Superior temporal gyrus (tissue), 1 donor: ENCODE measurements at regions not wholly inside any gene's neighbourhood (a gene's known extent, or its start where the extent isn't known, plus 50 kb on each side); places are given as distances from the start of the nearest gene placed in this dataset.

Experiments used
- DNase-seq: peaks from one replicate; pipeline ENCODE4 v3.0.0-alpha.2; 2016; ENCODE audit errors: extremely low spot score

DNA sequence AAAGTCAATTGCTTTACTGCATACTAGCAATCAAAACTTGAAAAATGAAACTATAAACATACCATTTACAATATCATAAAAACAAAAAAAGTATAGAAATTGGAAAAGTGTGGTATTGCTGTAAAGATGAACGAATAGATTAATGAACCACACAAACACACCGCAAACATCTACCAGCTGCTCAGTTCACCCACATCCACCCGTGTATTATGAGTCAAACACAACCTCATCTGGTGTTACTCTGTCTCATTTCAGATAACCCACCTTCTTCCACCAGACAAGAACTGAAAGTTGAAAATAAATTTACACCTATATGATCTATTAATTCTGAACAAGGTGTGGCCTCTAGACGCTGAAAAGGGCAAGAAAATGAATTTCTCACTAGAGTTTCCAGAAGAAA, 53.3 kb downstream of the BLID start:
- DNase-seq, result no peak

GRCh38 chr11:122059565-122059964, 56.5 kb downstream of the BLID start:
- no peak for DNase-seq

DNA sequence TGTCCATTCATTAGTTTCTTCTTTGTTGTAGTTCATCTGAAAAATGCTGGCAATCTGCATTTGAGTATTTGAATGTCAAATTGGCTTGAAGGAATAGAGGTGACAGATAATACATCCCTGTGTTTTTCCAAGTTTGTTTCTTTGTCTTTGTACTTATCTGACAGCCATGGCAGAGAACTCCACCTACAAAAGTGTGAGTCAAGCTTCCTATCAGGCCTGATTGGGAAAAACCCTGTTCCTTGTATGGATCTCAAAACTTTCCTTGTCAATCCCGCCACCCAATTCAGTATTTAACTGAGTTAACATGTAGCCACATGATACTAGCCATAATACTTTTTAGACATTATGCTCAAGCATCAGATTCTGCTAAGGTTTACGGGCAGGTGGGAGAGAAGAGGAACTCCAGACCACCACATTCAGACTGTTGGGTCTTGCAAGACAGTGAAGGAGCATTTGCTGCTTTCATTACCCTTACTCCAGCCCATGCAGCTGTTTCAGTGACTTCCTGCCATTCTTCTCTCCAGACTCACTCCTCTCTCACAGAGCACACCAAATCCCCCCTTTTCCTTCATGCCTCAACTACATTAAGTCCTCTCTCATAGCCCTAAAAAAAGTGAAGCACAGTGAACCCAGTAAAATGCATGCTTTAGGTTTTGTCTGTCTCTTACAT, 65.9 kb downstream of the BLID start:
- no peak for DNase-seq

GRCh38 chr11:122048401-122048800, 67.6 kb downstream of the BLID start:
- DNase-seq, result no peak

- no peak for DNase-seq
Measured at GRCh38 chr11:122046846-122047245, 69.2 kb downstream of the BLID start.

GRCh38 chr11:122046438-122046837, 69.6 kb downstream of the BLID start:
- DNase-seq, result no peak

- no peak for DNase-seq
Measured at GRCh38 chr11:122045181-122045586, 70.8 kb downstream of the BLID start.

DNA sequence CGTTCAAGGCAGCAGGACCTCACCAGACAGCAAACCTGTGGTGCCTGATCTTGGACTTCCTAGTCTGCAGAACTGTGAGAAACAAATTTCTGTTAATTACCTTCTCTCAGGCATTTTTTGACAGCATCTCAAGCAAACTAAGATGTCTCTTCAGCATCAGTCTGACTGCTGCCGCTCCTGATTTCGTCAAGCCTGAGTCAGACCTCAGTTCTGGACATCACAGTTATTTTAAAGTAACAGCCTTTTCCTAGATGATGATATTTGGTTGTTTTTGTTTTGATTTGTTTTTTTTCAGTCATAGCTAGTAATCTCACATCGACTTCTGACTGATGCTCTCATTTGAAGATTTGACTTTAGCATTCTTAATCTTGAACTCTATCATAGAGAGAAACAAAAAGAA, 71.9 kb downstream of the BLID start:
- no peak for DNase-seq

- no peak for DNase-seq
Measured at GRCh38 chr11:122042981-122043380, 73.0 kb downstream of the BLID start.

GRCh38 chr11:122040464-122040863, 75.6 kb downstream of the BLID start:
- no peak for DNase-seq

DNA sequence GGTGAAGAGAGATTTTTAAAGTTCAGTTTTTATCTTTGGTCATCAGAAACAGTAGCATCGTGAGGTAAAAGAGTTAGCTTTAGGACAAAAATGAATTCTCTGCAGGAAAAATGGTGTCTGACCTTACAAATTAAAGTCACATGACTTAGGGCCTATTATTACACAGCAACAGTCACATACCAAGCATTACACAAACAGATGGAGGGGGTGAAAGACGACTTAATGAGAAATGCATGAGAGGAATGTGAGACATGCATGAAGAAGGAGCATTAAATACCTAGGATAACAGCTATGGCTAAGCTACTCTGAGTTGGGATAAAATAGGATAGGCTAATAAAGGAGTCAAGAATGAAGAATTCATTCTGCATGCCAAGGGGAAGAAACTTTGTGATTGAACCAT, 77.5 kb downstream of the BLID start:
- DNase-seq, result no peak

- DNase-seq, result no peak
Measured at GRCh38 chr11:122037911-122038310, 78.1 kb downstream of the BLID start.

DNA sequence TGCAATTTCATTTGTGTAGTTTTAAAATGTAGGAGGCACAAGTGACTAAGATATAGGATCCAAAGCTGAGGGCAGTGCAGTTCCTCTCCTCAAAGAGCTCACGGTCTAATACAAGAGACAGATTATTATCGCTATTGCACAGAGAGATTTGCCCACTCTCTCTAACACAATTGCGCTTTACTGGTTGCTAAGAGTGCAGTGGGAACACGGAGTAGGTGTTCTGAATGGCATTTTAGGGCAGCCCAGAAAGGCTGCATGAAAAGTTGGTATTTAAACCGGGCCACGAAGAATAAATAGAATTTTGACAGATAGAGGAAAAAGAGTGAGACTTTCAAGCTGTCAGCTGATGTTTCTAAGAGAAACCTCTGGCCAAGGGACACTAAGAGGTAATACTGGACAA, 79.5 kb downstream of the BLID start:
- DNase-seq, result no peak

- no peak for DNase-seq
Measured at GRCh38 chr11:122036018-122036417, 80.0 kb downstream of the BLID start.

GRCh38 chr11:122033631-122034030, 82.4 kb downstream of the BLID start:
- DNase-seq, result no peak

DNA sequence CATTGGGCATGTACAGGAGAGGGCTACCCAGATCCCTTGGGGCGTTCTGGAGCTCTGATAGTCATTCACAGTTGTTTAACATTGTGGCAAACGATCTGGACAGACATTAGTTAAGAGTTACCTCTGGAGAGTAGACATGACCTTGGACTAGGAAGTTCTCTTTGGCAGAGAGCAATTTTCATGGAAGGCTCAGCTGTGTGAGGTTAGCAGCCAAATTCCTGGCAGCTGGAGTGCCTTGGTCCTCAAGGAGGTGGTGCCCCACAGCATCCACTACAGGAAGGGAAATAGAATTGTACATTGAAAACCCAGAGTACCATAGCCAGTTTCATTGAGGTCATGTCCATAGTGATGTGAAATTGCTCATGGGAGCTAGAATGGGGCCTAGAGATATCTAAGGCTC, 82.8 kb downstream of the BLID start:
- DNase-seq, result no peak

- no peak for DNase-seq
Measured at GRCh38 chr11:122032317-122032716, 83.7 kb downstream of the BLID start.

DNA sequence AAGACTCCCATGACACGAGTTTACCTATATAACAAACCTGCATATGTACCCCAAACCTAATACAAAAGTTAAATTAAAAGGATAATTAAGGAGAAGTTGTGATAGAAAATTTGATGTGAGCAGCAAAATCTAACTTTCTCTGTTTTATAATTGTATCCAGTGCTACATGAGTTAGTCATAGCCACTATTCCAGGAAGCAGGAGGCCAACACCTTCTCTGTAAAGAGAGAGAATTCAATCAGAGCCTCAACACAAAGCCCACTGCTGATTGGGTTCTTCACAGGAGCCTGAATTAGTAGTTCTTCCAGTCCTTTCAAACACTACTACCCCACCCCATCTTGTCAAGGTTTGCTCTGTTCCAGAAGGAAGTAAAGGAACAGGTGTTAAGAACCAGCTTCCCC, 84.2 kb downstream of the BLID start:
- no peak for DNase-seq

- DNase-seq, result no peak
Measured at GRCh38 chr11:122030286-122030685, 85.7 kb downstream of the BLID start.

DNA sequence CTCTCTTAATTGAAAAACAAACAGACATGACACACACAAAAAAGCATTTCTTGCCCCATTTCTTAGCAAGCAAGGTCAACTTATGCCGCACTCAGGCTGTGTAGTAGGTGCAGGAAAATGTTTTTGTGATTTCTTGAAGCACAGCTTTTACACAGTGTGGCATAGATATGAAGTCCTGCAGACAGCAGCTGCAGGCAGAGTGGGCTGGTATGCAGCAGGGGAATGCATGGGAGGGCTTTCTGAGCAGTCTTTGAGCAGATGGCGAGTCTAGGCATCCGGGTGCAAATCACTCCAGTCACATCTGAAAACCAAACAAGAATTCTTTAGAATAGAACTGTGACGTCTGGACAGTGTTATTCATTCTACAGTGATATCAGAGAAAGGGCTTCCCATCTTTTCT, 87.5 kb downstream of the BLID start:
- no peak for DNase-seq

- no peak for DNase-seq
Measured at GRCh38 chr11:122028036-122028435, 88.0 kb downstream of the BLID start.

- no peak for DNase-seq
Measured at GRCh38 chr11:122025757-122026156, 90.3 kb downstream of the BLID start.

DNA sequence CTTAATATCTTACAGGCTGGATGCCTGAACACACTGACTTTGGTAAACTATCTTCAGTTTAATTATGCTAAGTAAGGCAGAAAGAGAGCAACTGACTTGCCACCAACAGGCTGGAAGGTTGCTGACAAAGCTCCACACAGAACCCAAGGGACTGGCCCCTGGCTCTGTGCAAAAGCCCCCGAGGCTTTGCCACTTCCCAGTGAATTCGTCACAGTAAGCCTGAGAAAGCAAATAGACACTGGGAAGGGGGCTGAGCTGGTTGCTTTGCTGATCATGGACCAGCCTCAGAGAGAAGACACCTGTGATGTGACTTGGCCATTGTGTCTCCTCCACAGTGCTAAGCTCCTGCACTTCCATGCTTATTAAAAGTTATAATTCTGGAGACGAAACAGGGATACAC, 91.7 kb downstream of the BLID start:
- DNase-seq, result no peak

DNA sequence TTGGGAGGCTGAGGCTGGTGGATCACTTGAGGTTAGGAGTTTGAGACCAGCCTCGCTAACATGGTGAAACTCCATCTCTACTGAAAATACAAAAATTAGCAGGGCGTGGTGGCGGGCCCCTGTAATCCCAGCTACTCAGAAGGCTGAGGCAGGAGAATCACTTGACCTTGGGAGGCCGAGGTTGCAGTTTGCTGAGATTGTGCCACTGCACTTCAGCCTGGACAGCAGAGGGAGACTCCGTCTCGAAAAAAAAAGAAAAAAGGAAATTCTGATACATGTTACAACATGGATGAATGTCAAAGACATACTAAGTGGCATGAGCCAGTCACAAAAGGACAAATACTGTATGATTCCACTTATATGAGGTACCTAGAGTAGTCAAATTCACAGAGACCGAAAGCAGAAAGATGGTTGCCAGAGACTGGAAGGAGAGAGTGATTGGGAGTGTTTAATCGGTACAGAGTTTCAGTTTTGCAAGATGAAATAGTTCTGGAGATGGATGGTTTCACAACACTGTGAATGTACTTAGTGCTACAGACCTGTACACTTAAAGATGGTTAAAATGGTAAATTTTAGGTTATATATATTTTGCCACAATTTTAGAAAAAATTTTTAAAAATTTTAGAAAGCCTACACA, 92.3 kb downstream of the BLID start:
- DNase-seq, result peak; percentile 43
